ENCODE measurements at regions not wholly inside any gene's neighbourhood (a gene's known extent, or its start where the extent isn't known, plus 50 kb on each side); places are given as distances from the start of the nearest gene placed in this dataset.

GRCh38 chr13:89923736-89924135, 1423.8 kb upstream of the MIR17HG start:
- no peak overlapping the region for H3K4me3 ChIP-seq
- no peaks in the 10 kb centered on the region for H3K36me3 ChIP-seq (ENCODE audit: control insufficient read depth, insufficient read depth, low read length)
- no TSS peak for BruUV-seq (replicated peaks)
- TF ChIP-seq TAF7 (tag; IDR thresholded peaks at IDR 0.05) = no peak
- TF ChIP-seq ZNF398 (CRISPR knock-in tag; IDR thresholded peaks at IDR 0.05) = no peak
- TF ChIP-seq BRF1 (IDR thresholded peaks at IDR 0.05; ENCODE audit: borderline replicate concordance, extremely low read depth, insufficient read length) = no peak
- no peak for TF ChIP-seq KLF10 (CRISPR knock-in tag; IDR thresholded peaks at IDR 0.05)
- TF ChIP-seq FOXM1 (IDR thresholded peaks at IDR 0.05; ENCODE audit: low read depth) = no peak
- TF ChIP-seq FOXM1 (CRISPR knock-in tag; IDR thresholded peaks at IDR 0.05; ENCODE audit: low read depth) = no peak
- no peak for TF ChIP-seq TOE1 (IDR thresholded peaks at IDR 0.05; ENCODE audit: borderline replicate concordance)
- TF ChIP-seq TOE1 (CRISPR knock-in tag; IDR thresholded peaks at IDR 0.05; ENCODE audit: borderline replicate concordance, low read depth) = no peak
- no peak for TF ChIP-seq SLC30A9 (CRISPR knock-in tag; IDR thresholded peaks at IDR 0.05)
- no peaks in the 10 kb centered on the region for H3K27me3 ChIP-seq (ENCODE audit: control insufficient read depth in 2 of 2, insufficient read depth in 2 of 2, low read length in 2 of 2)
- ChIA-PET POLR2A (no interaction called here), CTCF (ENCODE audit: low intra/inter-chr PET ratio) (no interaction called here)
- no peak overlapping the region for H2AFZ ChIP-seq (ENCODE audit: low read depth, low read length)
- H3K27ac ChIP-seq (ENCODE audit: extremely low read depth, low read depth, low read length) = no peak overlapping the region
- no peak for DNase-seq (ENCODE audit: extremely low read depth in 1 of 4, low spot score in 3 of 4)
- 4% methylated on average over 2 of the region's 2 CpGs for WGBS (ENCODE audit: insufficient coverage, low coverage, missing lambda C conversion rate)
- in situ Hi-C loops (cut with MboI) = no loop called here
- H3K4me2 ChIP-seq (ENCODE audit: insufficient read depth, low read length) = no peak overlapping the region
- H3K9me1 ChIP-seq (ENCODE audit: control insufficient read depth, insufficient read depth, low read length) = no peaks in the 10 kb centered on the region
- intact Hi-C loops (cut with micrococcal nuclease) = loop anchor here (5.0 kb wide), 1 partner anchor 49 kb away; no protein-coding TSS in a partner anchor
- no peak for FAIRE-seq
- H3K9ac ChIP-seq (ENCODE audit: insufficient read depth in 1 of 2, low read depth in 2 of 2, low read length in 2 of 2) = no peak overlapping the region
- no peaks in the 10 kb centered on the region for H3K4me1 ChIP-seq (replicated peaks in 1 of 2; ENCODE audit: control insufficient read depth in 2 of 2, insufficient read depth in 2 of 2, low read length in 2 of 2)
- no peak for ATAC-seq
- H4K20me1 ChIP-seq (replicated peaks; ENCODE audit: control insufficient read depth, insufficient read depth, low read length) = no peaks in the 10 kb centered on the region
- no peaks in the 10 kb centered on the region for H3K79me2 ChIP-seq (ENCODE audit: control insufficient read depth, insufficient read depth, low read length)
- no peaks in the 10 kb centered on the region; the same call in 1 of the 2 replicates for H3K9me3 ChIP-seq (replicated peaks; ENCODE audit: control insufficient read depth, insufficient read depth, low read depth, low read length)

Data from K562 (cell line).